DMS 273 treated with DMSO at 0.1 percent for 48 hours (cell line): ENCODE measurements at regions not wholly inside any gene's neighbourhood (a gene's known extent, or its start where the extent isn't known, plus 50 kb on each side); places are given as distances from the start of the nearest gene placed in this dataset.
"Not testable (repeated sequence)": the region's sequence is repeated elsewhere in the genome, so short reads cannot be mapped to it uniquely, and the experiment has no call there.

Source experiments
- DNase-seq: peaks from one replicate; lab custom pipeline; 2025; lab: John Stamatoyannopoulos, UW

- DNase-seq: no peak
These were observed 1179.7 kb downstream of the DSC3 start for GRCh38 chr18:29862824-29863223.

- DNase-seq: no peak
These were observed 1186.9 kb downstream of the DSC3 start for GRCh38 chr18:29855637-29856036.

GRCh38 chr18:29853126-29853525 is 1189.4 kb downstream of the DSC3 start:
- DNase-seq: no peak

GRCh38 chr18:29849144-29849543 is 1193.4 kb downstream of the DSC3 start:
- DNase-seq: no peak

- no peak for DNase-seq
These were observed 1200.9 kb downstream of the DSC3 start for GRCh38 chr18:29841631-29842030.

- no peak for DNase-seq
These were observed 1202.5 kb downstream of the DSC3 start for GRCh38 chr18:29840089-29840488.

GRCh38 chr18:29838961-29839360 is 1203.6 kb downstream of the DSC3 start:
- not testable (repeated sequence) for DNase-seq

- DNase-seq: no peak
These were observed 1204.0 kb downstream of the DSC3 start for GRCh38 chr18:29838556-29838955.

GRCh38 chr18:29823671-29824070 is 1218.9 kb downstream of the DSC3 start:
- no peak for DNase-seq

- DNase-seq: no peak
These were observed 1221.0 kb downstream of the DSC3 start for GRCh38 chr18:29821544-29821943.

GRCh38 chr18:29811519-29811918 is 1231.0 kb downstream of the DSC3 start:
- no peak for DNase-seq

GRCh38 chr18:29780816-29781215 is 1261.7 kb downstream of the DSC3 start:
- no peak for DNase-seq

GRCh38 chr18:29779096-29779495 is 1263.4 kb downstream of the DSC3 start:
- no peak for DNase-seq

- no peak for DNase-seq
These were observed 1289.2 kb downstream of the DSC3 start for GRCh38 chr18:29753379-29753778.

GRCh38 chr18:29749704-29750103 is 1292.8 kb downstream of the DSC3 start:
- no peak for DNase-seq

- no peak for DNase-seq
These were observed 1301.1 kb downstream of the DSC3 start for GRCh38 chr18:29741461-29741860.

- no peak for DNase-seq
These were observed 1304.9 kb downstream of the DSC3 start for GRCh38 chr18:29737620-29738019.

- no peak for DNase-seq
These were observed 1305.4 kb downstream of the DSC3 start for GRCh38 chr18:29737190-29737589.

- no peak for DNase-seq
These were observed 1312.5 kb downstream of the DSC3 start for GRCh38 chr18:29730073-29730472.

- DNase-seq: no peak
These were observed 1315.9 kb downstream of the DSC3 start for GRCh38 chr18:29726646-29727045.

GRCh38 chr18:29723486-29723885 is 1319.1 kb downstream of the DSC3 start:
- DNase-seq: not testable (repeated sequence)

- not testable (repeated sequence) for DNase-seq
These were observed 1326.6 kb downstream of the DSC3 start for GRCh38 chr18:29715960-29716359.

- no peak for DNase-seq
These were observed 1329.8 kb downstream of the DSC3 start for GRCh38 chr18:29712785-29713184.

GRCh38 chr18:29711932-29712331 is 1330.6 kb downstream of the DSC3 start:
- no peak for DNase-seq

GRCh38 chr18:29693334-29693733 is 1349.2 kb downstream of the DSC3 start:
- DNase-seq: no peak
